ENCODE measurements at regions not wholly inside any gene's neighbourhood (a gene's known extent, or its start where the extent isn't known, plus 50 kb on each side); places are given as distances from the start of the nearest gene placed in this dataset.
"Not testable (repeated sequence)": the region's sequence is repeated elsewhere in the genome, so short reads cannot be mapped to it uniquely, and the experiment has no call there.

DNA sequence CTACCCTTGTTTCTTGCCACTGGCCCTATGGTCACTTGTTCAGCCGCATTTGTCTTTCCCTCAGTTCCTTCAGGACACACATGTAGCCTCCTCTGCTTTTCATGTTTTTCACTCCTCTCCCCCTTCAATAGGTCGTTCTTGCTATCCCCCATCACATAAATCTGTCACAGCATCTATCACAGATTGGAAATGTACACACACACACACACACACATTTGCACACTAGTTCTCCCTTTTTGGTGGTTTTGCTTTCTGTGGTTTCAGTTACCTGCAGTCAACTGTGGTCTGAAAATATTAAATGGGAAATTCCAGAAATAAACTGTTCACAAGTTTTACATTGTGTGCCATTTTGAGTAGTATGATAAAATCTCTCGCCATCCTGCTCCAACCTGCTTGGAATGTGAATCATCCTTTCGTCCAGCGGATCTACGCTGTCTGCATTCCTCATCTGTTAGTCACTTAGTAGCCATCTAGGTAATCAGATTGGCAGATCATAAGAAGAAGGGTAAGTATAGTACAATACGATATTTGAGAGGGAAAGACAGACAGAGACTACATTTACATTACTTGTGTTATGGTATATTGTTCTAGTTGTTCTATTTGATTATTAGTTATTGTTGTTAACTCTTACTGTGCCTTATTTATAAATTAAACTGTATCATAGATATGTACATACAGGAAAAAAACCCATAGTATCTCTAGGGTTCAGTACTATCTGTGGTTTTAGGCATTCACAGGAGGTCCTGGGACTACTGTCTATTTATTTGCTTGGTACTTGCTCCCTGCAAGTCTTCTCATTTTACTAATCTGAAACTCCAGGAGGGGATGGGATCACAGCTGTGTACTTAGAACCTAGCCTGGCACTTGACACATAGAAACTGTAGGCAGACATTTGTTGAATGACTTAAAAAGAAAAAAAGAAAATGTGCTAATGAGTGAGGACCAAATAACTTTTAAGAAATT is 86.1 kb upstream of the PNPT1 start:
- peak; percentile 99 for ATAC-seq (ENCODE audit: low read depth)
- no peak for TF ChIP-seq CTCF (IDR thresholded peaks at IDR 0.05; ENCODE audit: poor library complexity, severe bottlenecking)
- peak overlapping the region; percentile 1 for H3K4me3 ChIP-seq (ENCODE audit: severe bottlenecking)
- H3K27me3 ChIP-seq (ENCODE audit: insufficient read depth, poor library complexity, severe bottlenecking): no peaks in the 10 kb centered on the region
- H3K9me3 ChIP-seq (ENCODE audit: severe bottlenecking): no peaks in the 10 kb centered on the region
- H3K27ac ChIP-seq (ENCODE audit: poor library complexity, severe bottlenecking): peak overlapping the region; percentile 95
- peak; percentile 72 for DNase-seq (ENCODE audit: low spot score)
- no peaks in the 10 kb centered on the region for H3K36me3 ChIP-seq (ENCODE audit: low read depth)
- H3K4me1 ChIP-seq (ENCODE audit: insufficient read depth, poor library complexity, severe bottlenecking): peaks cover 33% of the 10 kb centered on the region

DNA sequence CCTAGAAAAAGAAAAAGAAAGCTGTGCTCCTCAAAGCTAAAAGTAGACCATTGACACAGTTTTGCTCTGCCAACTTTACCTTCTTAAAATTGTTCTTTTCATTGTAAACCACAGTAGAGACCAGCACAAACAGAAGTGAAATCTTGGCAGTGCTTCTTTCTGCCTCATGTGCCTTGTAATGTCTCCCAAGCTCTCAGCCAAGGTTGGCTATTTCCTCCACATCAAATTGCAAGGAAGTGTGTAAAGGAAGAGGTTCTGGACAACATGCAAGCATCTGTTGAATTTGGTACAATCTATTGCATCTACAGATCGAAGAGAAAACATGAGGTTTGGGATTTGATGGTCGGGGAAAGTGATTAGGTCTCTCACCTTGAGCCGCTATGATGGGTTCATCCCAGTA is 83.3 kb upstream of the PNPT1 start:
- peaks cover 39% of the 10 kb centered on the region for H3K4me1 ChIP-seq (ENCODE audit: insufficient read depth, poor library complexity, severe bottlenecking)
- DNase-seq (ENCODE audit: low spot score): no peak
- peak overlapping the region; percentile 43 for H3K27ac ChIP-seq (ENCODE audit: poor library complexity, severe bottlenecking)
- no peak overlapping the region for H3K4me3 ChIP-seq (ENCODE audit: severe bottlenecking)
- no peaks in the 10 kb centered on the region for H3K27me3 ChIP-seq (ENCODE audit: insufficient read depth, poor library complexity, severe bottlenecking)
- H3K36me3 ChIP-seq (ENCODE audit: low read depth): no peaks in the 10 kb centered on the region
- ATAC-seq (ENCODE audit: low read depth): no peak
- no peaks in the 10 kb centered on the region for H3K9me3 ChIP-seq (ENCODE audit: severe bottlenecking)
- TF ChIP-seq CTCF (IDR thresholded peaks at IDR 0.05; ENCODE audit: poor library complexity, severe bottlenecking): no peak

- no peaks in the 10 kb centered on the region for H3K27me3 ChIP-seq (ENCODE audit: insufficient read depth, poor library complexity, severe bottlenecking)
- ATAC-seq (ENCODE audit: low read depth) (no peak), DNase-seq (ENCODE audit: low spot score) (no peak)
- no peaks in the 10 kb centered on the region for H3K9me3 ChIP-seq (ENCODE audit: severe bottlenecking)
- no peaks in the 10 kb centered on the region for H3K36me3 ChIP-seq (ENCODE audit: low read depth)
- no peak for TF ChIP-seq CTCF (IDR thresholded peaks at IDR 0.05; ENCODE audit: poor library complexity, severe bottlenecking)
- peaks cover 42% of the 10 kb centered on the region for H3K4me1 ChIP-seq (ENCODE audit: insufficient read depth, poor library complexity, severe bottlenecking)
- no peak overlapping the region for H3K4me3 ChIP-seq (ENCODE audit: severe bottlenecking)
- peak overlapping the region; percentile 43 for H3K27ac ChIP-seq (ENCODE audit: poor library complexity, severe bottlenecking)
Observed at GRCh38 chr2:55776479-55776878, 82.8 kb upstream of the PNPT1 start.

- ATAC-seq (ENCODE audit: low read depth): no peak
- DNase-seq (ENCODE audit: low spot score): no peak
- Histone ChIP-seq H3K27me3 (ENCODE audit: insufficient read depth, poor library complexity, severe bottlenecking) (no peaks in the 10 kb centered on the region), H3K4me3 (ENCODE audit: severe bottlenecking) (no peak overlapping the region), H3K36me3 (ENCODE audit: low read depth) (no peaks in the 10 kb centered on the region), H3K9me3 (ENCODE audit: severe bottlenecking) (no peaks in the 10 kb centered on the region), H3K4me1 (ENCODE audit: insufficient read depth, poor library complexity, severe bottlenecking) (peaks cover 38% of the 10 kb centered on the region), H3K27ac (ENCODE audit: poor library complexity, severe bottlenecking) (peak overlapping the region; percentile 43)
- TF ChIP-seq CTCF (IDR thresholded peaks at IDR 0.05; ENCODE audit: poor library complexity, severe bottlenecking): no peak
Observed at GRCh38 chr2:55775828-55776227, 82.2 kb upstream of the PNPT1 start.

- not testable (repeated sequence) for H3K4me3 ChIP-seq (ENCODE audit: severe bottlenecking); H3K36me3 ChIP-seq (ENCODE audit: low read depth); DNase-seq (ENCODE audit: low spot score); H3K27me3 ChIP-seq (ENCODE audit: insufficient read depth, poor library complexity, severe bottlenecking); ATAC-seq (ENCODE audit: low read depth); H3K9me3 ChIP-seq (ENCODE audit: severe bottlenecking)
- Histone ChIP-seq H3K4me1 (ENCODE audit: insufficient read depth, poor library complexity, severe bottlenecking) (peaks cover 18% of the 10 kb centered on the region), H3K27ac (ENCODE audit: poor library complexity, severe bottlenecking) (peak overlapping the region; percentile 59)
Observed at GRCh38 chr2:55773651-55774050, 80.0 kb upstream of the PNPT1 start.

Data from RWPE2 (cell line).